T-helper 1 cell treated with Interleukin-12 subunit alpha and Interleukin-12 subunit beta and Interleukin-4 antibody, amounts not matched to agents 30 ng/mL and 1 ng/mL, for 36 hours (primary cell): ENCODE measurements at regions not wholly inside any gene's neighbourhood (a gene's known extent, or its start where the extent isn't known, plus 50 kb on each side); places are given as distances from the start of the nearest gene placed in this dataset.

Experiments used
- intact Hi-C: fragments of 100-400 bp; cut with micrococcal nuclease; formaldehyde crosslinking; loops from one replicate; pipeline ENCODE4 v1.15.1; 2024

GRCh38 chr1:61523893-61524605 lies 200.9 kb downstream of the TM2D1 start:
- intact Hi-C loops, result no loop called here

GRCh38 chr1:61523229-61523628 lies 201.7 kb downstream of the TM2D1 start:
- intact Hi-C loops, result no loop called here

GRCh38 chr1:61520401-61520800 lies 204.5 kb downstream of the TM2D1 start:
- intact Hi-C loops, result no loop called here

- intact Hi-C loops, result no loop called here
These were observed 205.3 kb downstream of the TM2D1 start for GRCh38 chr1:61519631-61520030.

- intact Hi-C loops, result no loop called here
These were observed 206.1 kb downstream of the TM2D1 start for GRCh38 chr1:61518670-61519400.

GRCh38 chr1:61517345-61517744 lies 207.6 kb downstream of the TM2D1 start:
- intact Hi-C loops, result no loop called here

GRCh38 chr1:61515096-61515495 lies 209.8 kb downstream of the TM2D1 start:
- intact Hi-C loops, result no loop called here
